ENCODE measurements at regions not wholly inside any gene's neighbourhood (a gene's known extent, or its start where the extent isn't known, plus 50 kb on each side); places are given as distances from the start of the nearest gene placed in this dataset.
"Not testable (repeated sequence)": the region's sequence is repeated elsewhere in the genome, so short reads cannot be mapped to it uniquely, and the experiment has no call there.

- no peaks in the 10 kb centered on the region for H3K4me1 ChIP-seq
- TF ChIP-seq CTCF (IDR thresholded peaks at IDR 0.05): no peak
- no peaks in the 10 kb centered on the region for H3K36me3 ChIP-seq
- intact Hi-C loops (cut with DNase I): no loop called here
- DNase-seq (no peak), ATAC-seq (no peak)
- H3K27ac ChIP-seq: no peak overlapping the region
- no peaks in the 10 kb centered on the region for H3K9me3 ChIP-seq
- H3K27me3 ChIP-seq (ENCODE audit: low read depth): peaks cover 4% of the 10 kb centered on the region
- H3K4me3 ChIP-seq: no peak overlapping the region
Measured at GRCh38 chr19:30936276-30936675, 413.0 kb downstream of the TSHZ3 start.

- DNase-seq (no peak), ATAC-seq (no peak)
- no peaks in the 10 kb centered on the region for H3K4me1 ChIP-seq
- H3K27ac ChIP-seq: no peak overlapping the region
- TF ChIP-seq CTCF (IDR thresholded peaks at IDR 0.05): no peak
- no peaks in the 10 kb centered on the region for H3K36me3 ChIP-seq
- H3K27me3 ChIP-seq (ENCODE audit: low read depth): peaks cover 4% of the 10 kb centered on the region
- intact Hi-C loops (cut with DNase I): no loop called here
- no peak overlapping the region for H3K4me3 ChIP-seq
- no peaks in the 10 kb centered on the region for H3K9me3 ChIP-seq
Measured at GRCh38 chr19:30935146-30935545, 414.1 kb downstream of the TSHZ3 start.

- DNase-seq; H3K4me3 ChIP-seq; intact Hi-C loops (cut with DNase I); H3K27me3 ChIP-seq (ENCODE audit: low read depth); H3K4me1 ChIP-seq; H3K36me3 ChIP-seq; H3K27ac ChIP-seq; ATAC-seq; H3K9me3 ChIP-seq: not testable (repeated sequence)
Measured at GRCh38 chr19:30933454-30933853, 415.8 kb downstream of the TSHZ3 start.

GRCh38 chr19:30932854-30933253 lies 416.4 kb downstream of the TSHZ3 start:
- no peak for DNase-seq
- Histone ChIP-seq H3K27me3 (ENCODE audit: low read depth) (no peaks in the 10 kb centered on the region), H3K9me3 (peaks cover 9% of the 10 kb centered on the region), H3K27ac (no peak overlapping the region), H3K4me3 (no peak overlapping the region), H3K4me1 (no peaks in the 10 kb centered on the region), H3K36me3 (no peaks in the 10 kb centered on the region)
- TF ChIP-seq CTCF (IDR thresholded peaks at IDR 0.05): no peak
- no peak for ATAC-seq
- intact Hi-C loops (cut with DNase I): no loop called here

GRCh38 chr19:30930941-30931706 lies 418.1 kb downstream of the TSHZ3 start:
- H3K27ac ChIP-seq: no peak overlapping the region
- peaks cover 9% of the 10 kb centered on the region for H3K9me3 ChIP-seq
- H3K36me3 ChIP-seq: no peaks in the 10 kb centered on the region
- H3K4me3 ChIP-seq: no peak overlapping the region
- ATAC-seq (no peak), DNase-seq (no peak)
- intact Hi-C loops (cut with DNase I): no loop called here
- H3K4me1 ChIP-seq: no peaks in the 10 kb centered on the region
- no peak for TF ChIP-seq CTCF (IDR thresholded peaks at IDR 0.05)
- no peaks in the 10 kb centered on the region for H3K27me3 ChIP-seq (ENCODE audit: low read depth)

- intact Hi-C loops (cut with DNase I): no loop called here
- H3K4me3 ChIP-seq: no peak overlapping the region
- H3K27ac ChIP-seq: no peak overlapping the region
- H3K4me1 ChIP-seq: no peaks in the 10 kb centered on the region
- H3K27me3 ChIP-seq (ENCODE audit: low read depth): no peaks in the 10 kb centered on the region
- H3K9me3 ChIP-seq: peaks cover 9% of the 10 kb centered on the region
- ATAC-seq (no peak), DNase-seq (no peak)
- no peak for TF ChIP-seq CTCF (IDR thresholded peaks at IDR 0.05)
- no peaks in the 10 kb centered on the region for H3K36me3 ChIP-seq
Measured at GRCh38 chr19:30927705-30928104, 421.5 kb downstream of the TSHZ3 start.
